GM19023 (cell line): ENCODE measurements at regions not wholly inside any gene's neighbourhood (a gene's known extent, or its start where the extent isn't known, plus 50 kb on each side); places are given as distances from the start of the nearest gene placed in this dataset.

ENCODE experiments used
- ATAC-seq: cut with Tn5 transposase; IDR thresholded peaks from one replicate; pipeline ENCODE4 v1.9.1; 2021; ENCODE audit warnings: mild to moderate bottlenecking, moderate library complexity; ENCODE audit not compliant: unreplicated experiment

GRCh38 chr5:28214292-28214691 lies 1175.9 kb upstream of the CDH9 start:
- no peak for ATAC-seq

GRCh38 chr5:28208356-28208755 lies 1170.0 kb upstream of the CDH9 start:
- ATAC-seq = no peak

GRCh38 chr5:28190011-28190410 lies 1151.6 kb upstream of the CDH9 start:
- no peak for ATAC-seq

GRCh38 chr5:28174691-28175090 lies 1136.3 kb upstream of the CDH9 start:
- ATAC-seq = no peak

- no peak for ATAC-seq
Observed at GRCh38 chr5:28165096-28165495, 1126.7 kb upstream of the CDH9 start.

- ATAC-seq = no peak
Observed at GRCh38 chr5:28164568-28164967, 1126.2 kb upstream of the CDH9 start.

- no peak for ATAC-seq
Observed at GRCh38 chr5:28156981-28157380, 1118.6 kb upstream of the CDH9 start.

- no peak for ATAC-seq
Observed at GRCh38 chr5:28143519-28143918, 1105.1 kb upstream of the CDH9 start.

GRCh38 chr5:28132151-28132550 lies 1093.8 kb upstream of the CDH9 start:
- ATAC-seq = no peak

- ATAC-seq = no peak
Observed at GRCh38 chr5:28117691-28118090, 1079.3 kb upstream of the CDH9 start.

- ATAC-seq = no peak
Observed at GRCh38 chr5:28117273-28117672, 1078.9 kb upstream of the CDH9 start.

- ATAC-seq = no peak
Observed at GRCh38 chr5:28110781-28111180, 1072.4 kb upstream of the CDH9 start.

- no peak for ATAC-seq
Observed at GRCh38 chr5:28104080-28104479, 1065.7 kb upstream of the CDH9 start.

GRCh38 chr5:28084069-28084468 lies 1045.7 kb upstream of the CDH9 start:
- no peak for ATAC-seq

- ATAC-seq = no peak
Observed at GRCh38 chr5:28082610-28083009, 1044.2 kb upstream of the CDH9 start.

GRCh38 chr5:28077291-28078240 lies 1039.2 kb upstream of the CDH9 start:
- ATAC-seq = no peak

GRCh38 chr5:28066856-28067255 lies 1028.5 kb upstream of the CDH9 start:
- no peak for ATAC-seq

GRCh38 chr5:28065656-28066055 lies 1027.3 kb upstream of the CDH9 start:
- no peak for ATAC-seq

GRCh38 chr5:28046596-28046995 lies 1008.2 kb upstream of the CDH9 start:
- no peak for ATAC-seq

GRCh38 chr5:28027851-28028250 lies 989.5 kb upstream of the CDH9 start:
- ATAC-seq = no peak

GRCh38 chr5:28017178-28017577 lies 978.8 kb upstream of the CDH9 start:
- ATAC-seq = no peak

GRCh38 chr5:28014779-28015178 lies 976.4 kb upstream of the CDH9 start:
- no peak for ATAC-seq

GRCh38 chr5:28012538-28012937 lies 974.2 kb upstream of the CDH9 start:
- ATAC-seq = no peak
